GM21576 (cell line): ENCODE measurements at regions not wholly inside any gene's neighbourhood (a gene's known extent, or its start where the extent isn't known, plus 50 kb on each side); places are given as distances from the start of the nearest gene placed in this dataset.

Experiments used
- ATAC-seq: cut with Tn5 transposase; IDR thresholded peaks from one replicate; pipeline ENCODE4 v1.9.1; 2021; ENCODE audit warnings: mild to moderate bottlenecking, moderate library complexity; ENCODE audit not compliant: unreplicated experiment

DNA sequence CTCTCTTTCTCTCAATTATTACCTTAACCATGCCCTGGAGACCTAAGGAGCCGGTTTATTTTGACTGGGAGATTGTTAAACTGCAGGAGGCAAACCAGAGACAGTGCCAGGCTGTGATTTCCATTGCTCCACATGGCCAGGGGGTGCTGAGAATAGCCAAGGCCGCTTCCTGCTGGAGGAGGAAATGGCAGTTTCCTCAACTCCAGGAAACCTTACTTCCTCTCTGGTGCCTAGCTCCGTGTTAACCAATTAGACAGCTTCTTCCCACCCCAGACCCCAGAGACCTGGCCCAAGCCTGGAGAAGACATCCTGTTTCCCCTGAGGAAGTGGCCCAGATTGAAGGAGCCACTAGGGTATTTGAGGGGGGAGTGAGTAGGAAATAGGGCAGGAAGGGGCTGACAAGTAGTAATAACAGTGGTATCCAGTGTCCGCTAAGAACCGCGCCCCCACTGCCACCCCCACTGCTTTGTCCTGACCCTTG, 161.2 kb downstream of the PLPP3 start:
- ATAC-seq: no peak

- ATAC-seq: no peak
These were observed 161.7 kb downstream of the PLPP3 start for GRCh38 chr1:56417646-56418045.

DNA sequence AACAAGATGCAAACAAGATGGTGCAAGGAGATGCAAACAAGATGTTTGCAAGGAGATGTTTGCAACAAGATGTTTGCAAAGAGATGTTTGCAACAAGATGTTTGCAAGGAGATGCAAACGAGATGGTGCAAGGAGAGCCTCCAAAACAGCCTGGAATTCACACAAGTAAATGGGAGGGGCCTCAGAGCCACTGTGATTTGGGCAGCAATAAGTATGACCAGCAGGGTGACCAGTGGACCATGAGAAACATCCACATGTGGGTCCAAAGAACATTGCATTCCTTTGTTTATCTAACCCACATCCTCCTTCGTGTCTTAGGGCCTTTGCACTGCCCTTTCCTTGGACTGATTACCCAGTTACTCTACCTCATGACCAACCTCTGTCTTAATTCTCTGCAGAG, 162.9 kb downstream of the PLPP3 start:
- ATAC-seq: no peak

GRCh38 chr1:56415720-56416119, 163.6 kb downstream of the PLPP3 start:
- no peak for ATAC-seq

GRCh38 chr1:56415258-56415657, 164.1 kb downstream of the PLPP3 start:
- ATAC-seq: no peak

- no peak for ATAC-seq
These were observed 164.6 kb downstream of the PLPP3 start for GRCh38 chr1:56414728-56415224.

GRCh38 chr1:56413671-56414199, 165.6 kb downstream of the PLPP3 start:
- ATAC-seq: no peak

- ATAC-seq: no peak
These were observed 167.7 kb downstream of the PLPP3 start for GRCh38 chr1:56411484-56412180.

- no peak for ATAC-seq
These were observed 168.3 kb downstream of the PLPP3 start for GRCh38 chr1:56411021-56411420.

DNA sequence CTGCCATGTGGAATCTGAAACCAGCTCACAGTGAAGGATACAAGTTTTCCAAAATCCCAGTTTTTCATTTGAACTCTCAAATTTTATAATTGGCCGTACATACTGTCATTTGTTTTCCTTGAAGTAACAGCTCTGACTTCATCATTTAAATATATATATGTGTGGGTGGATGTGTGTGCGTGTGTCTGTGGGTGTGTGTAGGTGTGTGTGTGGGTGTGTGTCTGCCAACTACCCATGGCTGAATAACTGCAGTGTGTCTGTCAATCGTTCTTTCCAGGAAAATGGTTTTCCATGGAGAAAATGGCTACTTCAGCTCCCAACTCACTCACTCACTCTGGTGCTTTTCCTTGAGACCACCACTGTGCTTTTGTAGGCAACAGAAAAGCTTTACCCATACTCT, 169.0 kb downstream of the PLPP3 start:
- ATAC-seq: no peak

DNA sequence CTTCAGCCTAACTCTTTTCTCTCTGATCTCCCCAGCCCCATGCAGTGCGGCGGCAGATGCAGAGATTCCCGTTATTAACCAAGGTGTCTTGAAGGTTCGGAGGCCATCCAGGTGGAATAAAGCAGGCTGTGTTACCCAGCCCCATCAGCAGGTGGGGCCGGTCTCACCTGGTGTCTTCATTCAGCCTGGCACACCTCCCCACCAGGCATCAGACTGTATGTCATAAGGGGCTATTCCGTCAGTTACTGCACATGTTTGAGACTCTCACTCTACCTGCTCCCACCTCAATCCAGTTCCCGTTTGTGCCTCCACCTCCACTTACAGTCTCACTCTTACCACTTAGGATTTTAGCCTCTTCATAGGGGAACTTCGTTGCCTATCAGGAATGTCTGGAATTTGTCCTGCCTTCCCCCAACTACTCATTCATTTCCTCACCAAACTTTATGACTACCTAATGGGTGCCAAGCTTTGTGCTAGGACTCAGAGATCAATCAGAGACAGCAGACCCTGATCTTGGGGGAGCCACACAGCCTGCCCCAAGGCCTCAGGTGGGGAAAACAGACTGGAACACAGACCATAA, 170.2 kb downstream of the PLPP3 start:
- ATAC-seq: no peak

DNA sequence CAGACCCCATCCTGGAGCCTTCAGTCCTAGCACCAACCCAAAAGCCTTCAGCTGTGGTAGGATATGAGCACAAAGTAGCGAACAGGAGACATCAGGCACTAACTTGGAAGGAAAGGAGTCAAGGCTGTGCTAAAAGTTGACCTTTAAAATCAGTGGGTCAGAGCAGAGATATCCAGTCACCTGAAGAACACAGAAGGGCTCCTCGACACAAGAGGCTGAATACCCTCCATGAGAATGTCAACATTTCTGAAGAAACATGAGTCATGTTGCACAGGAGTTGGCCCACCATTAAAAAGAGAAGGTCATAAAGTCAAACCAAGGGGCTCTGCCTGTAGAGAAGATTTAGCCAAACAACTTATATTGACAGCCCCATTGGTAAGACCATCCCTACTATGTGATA, 172.5 kb downstream of the PLPP3 start:
- ATAC-seq: no peak

- ATAC-seq: no peak
These were observed 174.8 kb downstream of the PLPP3 start for GRCh38 chr1:56404561-56405030.

DNA sequence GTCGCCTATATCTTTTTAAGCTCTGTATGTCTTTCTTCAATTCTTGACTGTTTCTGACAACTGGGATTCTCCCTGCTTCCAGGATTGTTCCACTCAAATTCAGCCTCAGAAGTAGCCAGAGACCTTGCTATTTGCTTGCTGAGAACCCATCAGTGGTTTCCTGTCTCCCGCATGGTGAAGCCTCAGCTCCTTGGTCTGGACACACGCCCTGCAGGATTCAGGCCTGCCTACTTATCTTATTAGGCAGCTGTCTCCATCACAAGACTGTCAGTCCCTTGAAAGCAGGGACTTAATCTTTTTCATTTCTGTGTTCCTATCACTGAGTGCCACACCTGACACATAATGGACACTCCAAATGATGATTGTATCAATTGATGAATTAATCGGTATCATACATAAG, 175.3 kb downstream of the PLPP3 start:
- ATAC-seq: no peak

GRCh38 chr1:56403321-56403720, 176.0 kb downstream of the PLPP3 start:
- no peak for ATAC-seq

- ATAC-seq: no peak
These were observed 178.2 kb downstream of the PLPP3 start for GRCh38 chr1:56401191-56401590.

DNA sequence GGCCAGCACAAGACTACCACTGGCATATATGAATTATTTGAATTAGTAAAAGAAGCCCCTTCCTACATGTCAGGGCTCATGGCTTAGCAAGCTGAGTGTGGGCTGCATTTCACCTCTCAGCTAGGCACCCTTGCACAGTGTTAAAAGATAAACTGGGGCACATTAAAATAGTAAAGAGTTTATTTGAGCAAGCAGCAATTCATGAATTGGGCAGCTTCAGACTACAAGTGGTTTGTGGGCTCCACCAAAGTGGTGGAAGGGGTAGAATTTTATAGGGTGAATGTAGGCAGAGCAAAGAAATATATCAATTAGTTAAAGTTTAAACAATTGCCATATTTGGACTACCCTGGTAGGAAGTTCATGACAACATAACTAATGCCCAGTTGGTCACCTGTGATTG, 178.8 kb downstream of the PLPP3 start:
- no peak for ATAC-seq

DNA sequence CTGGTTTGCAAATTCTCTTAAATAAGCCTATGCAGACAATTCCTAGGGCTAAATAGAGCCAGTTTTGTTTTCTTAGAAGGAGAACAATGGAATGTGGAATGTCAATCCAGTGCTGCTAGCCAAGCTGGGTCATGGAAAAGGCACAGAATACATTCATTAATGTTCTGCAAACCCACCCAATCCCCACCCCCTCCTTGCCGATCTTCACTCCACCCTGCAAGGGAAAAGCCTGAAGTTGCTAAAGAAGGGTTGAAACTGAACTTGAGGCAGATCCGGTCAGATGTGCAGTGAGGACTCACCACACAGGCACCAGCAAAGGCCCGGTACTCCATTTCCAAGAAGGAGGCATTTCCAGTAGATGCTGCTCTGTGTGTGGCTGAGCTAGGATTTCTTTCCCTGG, 179.6 kb downstream of the PLPP3 start:
- ATAC-seq: no peak

GRCh38 chr1:56399326-56399725, 180.0 kb downstream of the PLPP3 start:
- no peak for ATAC-seq

DNA sequence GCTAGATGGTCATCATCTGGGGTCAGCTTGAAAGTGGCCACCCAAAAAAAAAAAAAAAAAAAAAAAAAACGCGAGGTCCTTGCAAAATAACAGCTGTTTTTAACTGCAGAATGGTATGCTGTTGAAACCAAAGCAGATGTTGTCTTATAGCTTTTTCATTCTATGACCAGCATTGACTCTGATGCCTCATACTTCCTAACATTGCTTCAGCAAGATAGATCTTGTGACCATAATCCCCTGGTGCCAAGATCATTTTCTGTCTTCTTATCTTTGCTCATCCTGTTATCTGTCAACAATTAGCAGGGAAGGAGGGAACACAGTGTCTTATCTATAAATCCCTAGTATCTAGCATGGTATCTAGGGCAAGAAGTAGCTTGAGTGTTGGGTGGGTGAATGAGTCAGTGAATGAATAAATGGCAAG, 181.5 kb downstream of the PLPP3 start:
- no peak for ATAC-seq

DNA sequence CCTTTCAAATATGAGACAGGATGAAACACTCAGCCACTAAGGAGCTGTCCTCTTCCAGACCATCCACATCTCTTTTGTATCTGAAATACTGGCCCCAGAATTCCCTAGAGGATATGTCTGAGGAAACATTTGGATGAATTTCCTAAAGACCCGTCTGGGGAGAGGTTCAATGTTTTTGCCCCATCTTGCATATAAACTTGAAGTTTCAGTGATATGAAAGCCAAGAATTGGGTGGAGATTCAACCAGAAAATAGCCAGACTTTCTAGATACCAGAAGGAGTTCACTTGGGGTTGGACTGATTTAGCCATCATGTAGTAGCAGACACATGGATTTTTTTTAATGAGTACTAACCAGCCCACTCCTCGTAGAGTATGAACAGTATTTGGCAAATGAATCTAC, 182.0 kb downstream of the PLPP3 start:
- no peak for ATAC-seq

DNA sequence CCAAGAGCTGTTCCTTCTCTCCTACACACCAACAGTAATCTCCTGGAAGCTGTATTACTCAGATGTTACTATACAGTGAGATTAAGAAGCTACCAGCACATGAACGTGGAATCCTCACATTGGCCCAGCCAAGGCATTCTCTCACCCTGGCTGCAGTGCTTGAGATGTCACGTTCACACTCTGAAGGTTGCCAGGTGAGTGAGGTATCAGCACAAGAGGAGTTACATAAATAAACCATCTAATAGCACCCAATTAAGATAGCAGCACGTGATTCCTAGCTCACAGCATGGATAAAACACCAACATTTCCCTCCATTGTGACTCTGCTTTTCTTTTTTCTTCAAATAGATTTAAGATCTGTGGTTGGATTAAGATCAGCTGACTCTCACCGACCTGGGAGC, 182.8 kb downstream of the PLPP3 start:
- ATAC-seq: no peak
